ENCODE measurements at regions not wholly inside any gene's neighbourhood (a gene's known extent, or its start where the extent isn't known, plus 50 kb on each side); places are given as distances from the start of the nearest gene placed in this dataset.

DNA sequence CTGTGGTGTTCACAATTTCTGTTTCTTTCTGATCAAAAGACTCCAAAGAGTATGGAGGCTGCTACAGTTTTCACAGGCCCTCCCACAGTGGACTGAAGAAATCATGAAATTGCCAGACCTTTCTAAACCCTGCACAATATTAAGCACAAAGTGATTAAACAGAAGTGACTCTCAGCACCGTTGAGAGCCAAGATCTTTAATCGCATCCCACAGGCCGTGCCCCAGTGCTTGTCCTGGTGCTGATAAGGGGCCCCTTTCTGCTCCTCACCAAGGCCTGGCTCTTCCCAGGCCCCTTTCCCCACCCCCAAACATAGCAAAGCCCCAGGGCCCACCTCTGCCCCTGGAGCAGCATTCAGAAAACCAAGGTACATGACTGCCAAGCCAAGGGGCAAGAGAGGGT is 57.4 kb upstream of the BMAL1 start:
- DNase-seq (ENCODE audit: low read depth), result no peak

- no peak for DNase-seq (ENCODE audit: low read depth)
These were observed 55.9 kb upstream of the BMAL1 start for GRCh38 chr11:13221722-13222121.

DNA sequence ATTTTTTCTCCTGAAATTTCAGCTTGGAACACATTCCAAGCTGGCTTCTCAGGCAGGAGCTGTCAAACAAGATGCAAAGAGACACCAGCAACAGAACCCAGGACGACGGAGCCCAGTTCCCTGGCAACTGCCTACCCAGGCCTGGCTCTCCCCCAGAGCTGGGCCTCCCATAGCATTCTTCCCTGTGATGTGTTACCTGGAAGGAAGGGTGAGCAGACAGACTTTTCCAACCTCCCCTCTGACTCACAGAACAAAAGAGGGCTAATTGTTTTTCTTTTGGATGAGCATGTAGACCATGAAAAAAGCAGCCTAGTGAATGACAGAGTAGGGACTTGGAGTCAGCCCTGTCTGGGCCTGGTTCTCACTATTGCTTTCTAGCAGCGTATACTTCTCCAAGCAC is 55.3 kb upstream of the BMAL1 start:
- DNase-seq (ENCODE audit: low read depth), result no peak

DNA sequence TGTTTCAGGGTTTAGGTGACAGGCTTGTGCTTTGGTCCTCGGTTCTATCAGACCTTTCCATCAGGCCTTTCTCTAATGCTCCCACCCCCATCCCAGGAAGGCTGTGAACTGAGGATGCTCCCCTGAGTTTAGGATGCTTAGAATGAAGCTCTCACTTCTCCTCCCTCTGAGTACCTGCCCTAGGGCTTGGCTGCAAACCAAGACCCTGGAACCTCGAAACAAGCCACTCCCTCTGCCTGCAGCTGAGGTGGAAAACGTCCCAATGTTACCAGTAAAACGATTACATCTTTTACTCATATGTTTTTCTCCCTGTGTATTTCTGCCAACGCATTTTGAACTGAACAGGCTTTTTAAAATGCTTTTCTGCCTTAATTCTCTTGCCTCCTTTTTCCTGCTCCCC is 54.5 kb upstream of the BMAL1 start:
- no peak for DNase-seq (ENCODE audit: low read depth)

GRCh38 chr11:13224324-13224723 is 53.3 kb upstream of the BMAL1 start:
- no peak for DNase-seq (ENCODE audit: low read depth)

GRCh38 chr11:13225038-13226001 is 52.3 kb upstream of the BMAL1 start:
- no peak for DNase-seq (ENCODE audit: low read depth)

DNA sequence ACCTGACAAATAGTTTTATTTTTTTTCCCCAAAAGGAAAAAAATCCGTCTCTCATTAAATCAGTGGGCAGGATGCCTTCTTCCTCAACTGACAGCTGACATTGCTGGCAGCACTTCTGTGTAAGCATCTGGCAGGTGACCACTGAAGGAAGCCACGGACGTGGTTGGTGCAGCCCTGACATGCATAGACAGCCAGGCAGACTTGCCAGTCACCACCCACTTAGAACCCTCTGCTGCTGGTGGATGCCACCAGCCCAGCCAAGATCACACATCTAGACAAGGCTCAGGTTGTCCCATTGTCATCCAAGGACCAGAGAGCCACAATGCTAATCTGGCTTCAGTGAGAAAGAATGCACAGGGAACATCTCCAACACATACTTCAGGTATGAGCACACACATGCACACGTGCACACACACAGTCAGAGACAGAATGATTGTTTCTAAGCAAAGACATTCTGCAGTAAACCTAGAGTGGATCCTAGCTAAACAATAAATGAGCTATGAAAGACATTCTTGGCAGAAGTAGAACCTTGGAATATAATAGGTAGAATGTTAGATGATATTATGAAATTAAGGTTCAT is 49.8 kb upstream of the BMAL1 start:
- DNase-seq (ENCODE audit: low read depth), result no peak

All from GM04503 (cell line).